ENCODE measurements at regions not wholly inside any gene's neighbourhood (a gene's known extent, or its start where the extent isn't known, plus 50 kb on each side); places are given as distances from the start of the nearest gene placed in this dataset.
"Not testable (repeated sequence)": the region's sequence is repeated elsewhere in the genome, so short reads cannot be mapped to it uniquely, and the experiment has no call there.

GRCh38 chr6:15929685-15930084 is 199.2 kb upstream of the MYLIP start:
- DNase-seq (ENCODE audit: low read depth): peak; percentile 17

GRCh38 chr6:15927531-15928225 is 201.2 kb upstream of the MYLIP start:
- no peak for DNase-seq (ENCODE audit: low read depth)

GRCh38 chr6:15926256-15926655 is 202.6 kb upstream of the MYLIP start:
- no peak for DNase-seq (ENCODE audit: low read depth)

- DNase-seq (ENCODE audit: low read depth): no peak
Observed at GRCh38 chr6:15924893-15925292, 204.0 kb upstream of the MYLIP start.

DNA sequence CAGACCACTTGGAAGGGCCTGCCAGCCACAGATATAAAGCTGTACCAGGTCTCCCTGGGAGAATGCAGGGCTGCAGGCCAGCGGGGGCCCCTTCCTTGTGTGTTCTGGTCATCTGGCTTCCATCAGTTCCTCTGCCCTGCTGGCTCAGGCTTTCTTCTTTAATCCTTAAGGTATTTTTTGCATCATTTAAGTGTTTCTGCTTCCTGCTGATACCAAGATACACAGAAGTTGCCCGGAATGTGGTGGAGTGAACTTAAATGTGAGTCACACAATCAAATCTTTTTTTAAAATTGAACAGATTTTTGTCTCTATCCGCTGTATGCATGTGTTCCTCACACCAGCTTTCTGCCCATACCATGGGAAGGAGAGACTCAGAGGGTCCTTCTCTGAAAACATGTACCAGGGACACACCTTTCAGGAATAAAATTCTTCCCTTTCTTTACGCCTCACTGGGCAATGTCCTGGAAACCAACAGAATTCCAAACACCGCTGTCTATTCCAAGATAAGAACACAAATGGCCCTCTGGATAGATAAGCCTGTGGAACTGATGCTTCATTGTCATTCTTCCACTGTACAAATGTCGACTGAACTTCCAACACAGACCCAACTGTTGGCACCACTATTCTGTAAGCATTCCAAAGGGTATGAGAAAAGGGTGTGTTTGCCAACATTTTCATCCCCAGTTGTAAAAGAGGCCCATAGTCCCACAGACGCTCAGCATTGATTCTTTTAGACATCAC is 206.2 kb upstream of the MYLIP start:
- DNase-seq (ENCODE audit: low read depth): peak; percentile 7

DNA sequence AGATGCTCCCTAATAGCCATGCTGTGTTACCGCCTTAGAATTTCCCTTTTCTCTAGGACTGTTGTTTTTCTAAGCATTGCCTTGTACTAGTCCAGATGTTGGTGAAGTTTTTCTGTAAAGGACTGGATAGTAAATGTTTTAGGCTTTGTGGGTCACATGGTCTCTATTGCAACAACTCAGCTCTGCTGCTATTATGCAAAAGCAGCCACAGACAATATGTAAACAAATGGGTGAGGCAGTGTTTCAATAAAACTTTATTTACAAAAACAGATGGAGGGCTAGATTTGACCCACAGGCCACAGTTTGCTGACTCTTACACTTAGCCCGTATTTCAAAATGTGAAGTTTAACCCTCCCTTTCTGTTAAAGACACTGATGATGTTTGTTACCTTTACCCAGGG is 207.6 kb upstream of the MYLIP start:
- DNase-seq (ENCODE audit: low read depth): no peak

- DNase-seq (ENCODE audit: low read depth): no peak
Observed at GRCh38 chr6:15916581-15916980, 212.3 kb upstream of the MYLIP start.

GRCh38 chr6:15915508-15916178 is 213.2 kb upstream of the MYLIP start:
- no peak for DNase-seq (ENCODE audit: low read depth)

- no peak for DNase-seq (ENCODE audit: low read depth)
Observed at GRCh38 chr6:15914553-15914952, 214.3 kb upstream of the MYLIP start.

GRCh38 chr6:15913573-15913972 is 215.3 kb upstream of the MYLIP start:
- DNase-seq (ENCODE audit: low read depth): no peak

- no peak for DNase-seq (ENCODE audit: low read depth)
Observed at GRCh38 chr6:15912505-15913400, 216.1 kb upstream of the MYLIP start.

- no peak for DNase-seq (ENCODE audit: low read depth)
Observed at GRCh38 chr6:15911753-15912504, 217.0 kb upstream of the MYLIP start.

DNA sequence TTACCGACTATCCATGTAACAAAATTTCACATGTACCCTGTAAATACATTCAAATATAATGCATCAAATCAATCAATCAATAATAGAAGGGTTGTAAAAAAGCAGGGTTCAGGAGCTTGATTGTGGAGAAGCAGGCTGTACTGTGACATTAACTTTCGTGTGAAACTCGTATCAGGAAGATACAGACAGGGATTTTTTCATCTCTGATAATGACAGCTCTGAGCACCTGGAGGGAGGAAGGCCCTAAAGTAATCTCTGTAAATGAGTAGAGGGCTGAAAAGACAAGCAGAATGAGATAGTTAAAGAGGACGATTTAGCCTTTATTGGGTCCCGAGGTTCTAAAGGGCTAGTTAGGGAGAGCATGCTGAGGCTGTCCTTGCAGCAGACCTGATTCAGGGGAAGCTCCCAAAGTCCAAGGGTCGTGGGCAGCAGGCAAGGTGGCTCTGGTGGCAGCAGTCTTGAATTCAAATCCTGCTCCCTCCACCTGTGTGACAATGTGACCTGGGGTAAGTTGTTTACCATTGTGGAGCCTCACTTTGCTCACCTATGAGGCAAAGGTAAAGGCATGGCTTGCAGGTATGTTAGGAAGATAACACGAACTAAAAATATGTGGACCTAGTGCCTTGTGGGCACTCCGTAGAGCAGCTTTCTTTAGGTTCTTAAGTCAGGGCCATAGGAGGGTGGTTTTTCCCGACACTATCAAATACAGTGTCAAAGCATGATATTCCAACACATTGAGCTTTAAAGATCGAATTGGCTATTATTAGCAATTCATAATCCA is 219.4 kb upstream of the MYLIP start:
- no peak for DNase-seq (ENCODE audit: low read depth)

- DNase-seq (ENCODE audit: low read depth): no peak
Observed at GRCh38 chr6:15908871-15909270, 220.0 kb upstream of the MYLIP start.

- no peak for DNase-seq (ENCODE audit: low read depth)
Observed at GRCh38 chr6:15907914-15908518, 220.9 kb upstream of the MYLIP start.

GRCh38 chr6:15907220-15907913 is 221.5 kb upstream of the MYLIP start:
- not testable (repeated sequence) for DNase-seq (ENCODE audit: low read depth)

- no peak for DNase-seq (ENCODE audit: low read depth)
Observed at GRCh38 chr6:15906420-15907016, 222.4 kb upstream of the MYLIP start.
